ENCODE measurements at regions not wholly inside any gene's neighbourhood (a gene's known extent, or its start where the extent isn't known, plus 50 kb on each side); places are given as distances from the start of the nearest gene placed in this dataset.

DNA sequence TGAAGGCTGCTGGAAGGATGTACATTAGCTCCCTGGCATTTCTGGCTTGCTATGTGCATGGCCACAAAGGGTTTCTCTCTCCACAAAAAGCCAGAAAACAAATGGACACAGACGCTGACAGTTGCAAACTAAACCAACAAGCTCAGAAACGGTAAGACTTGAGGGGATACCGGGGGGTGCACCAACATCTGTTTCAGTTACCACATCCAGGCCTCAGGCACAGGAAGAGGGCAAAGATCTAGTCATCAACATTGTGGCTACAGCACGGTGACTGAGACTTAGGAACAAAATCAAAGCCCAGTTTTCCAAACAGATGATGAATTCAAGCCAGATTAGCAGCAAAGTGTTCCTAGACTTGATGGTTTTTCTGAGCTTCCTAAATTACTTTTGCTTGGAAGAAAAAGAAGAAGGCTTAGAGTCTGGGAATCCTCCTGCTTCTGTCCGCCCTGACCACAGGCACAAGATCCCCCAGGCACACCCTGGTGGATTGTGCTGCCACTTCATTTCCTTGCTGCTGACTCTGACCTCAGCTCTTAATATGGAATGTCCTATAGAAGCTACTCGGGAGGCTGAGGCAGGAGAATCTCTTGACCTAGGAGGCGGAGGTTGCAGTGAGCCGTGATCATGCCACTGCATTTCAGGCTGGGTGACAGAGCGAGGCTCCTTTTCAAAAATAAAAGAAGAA, 54.2 kb upstream of the ADGRF1 start:
- H3K27me3 Mint-ChIP-seq (ENCODE audit: low read depth, unreplicated experiment) = no peaks in the 10 kb centered on the region
- no peak for FAIRE-seq
- no peaks in the 10 kb centered on the region for H3K36me3 ChIP-seq (ENCODE audit: insufficient read depth, low read length)
- H3K27ac ChIP-seq (ENCODE audit: low read depth, low read length) = no peak overlapping the region
- no peaks in the 10 kb centered on the region for H3K9me3 Mint-ChIP-seq (ENCODE audit: unreplicated experiment)
- no peaks in the 10 kb centered on the region for H4K20me1 ChIP-seq (ENCODE audit: insufficient read depth, low read length)
- H3K4me3 ChIP-seq (ENCODE audit: insufficient read depth, low read depth, low read length) = no peak overlapping the region
- peaks cover 31% of the 10 kb centered on the region for H3K4me1 Mint-ChIP-seq (ENCODE audit: low read depth, unreplicated experiment)
- no peaks in the 10 kb centered on the region for H3K36me3 Mint-ChIP-seq (ENCODE audit: low read depth, unreplicated experiment)
- H3K4me2 ChIP-seq (ENCODE audit: low read length) = no peak overlapping the region
- TF ChIP-seq, protein P1, sequence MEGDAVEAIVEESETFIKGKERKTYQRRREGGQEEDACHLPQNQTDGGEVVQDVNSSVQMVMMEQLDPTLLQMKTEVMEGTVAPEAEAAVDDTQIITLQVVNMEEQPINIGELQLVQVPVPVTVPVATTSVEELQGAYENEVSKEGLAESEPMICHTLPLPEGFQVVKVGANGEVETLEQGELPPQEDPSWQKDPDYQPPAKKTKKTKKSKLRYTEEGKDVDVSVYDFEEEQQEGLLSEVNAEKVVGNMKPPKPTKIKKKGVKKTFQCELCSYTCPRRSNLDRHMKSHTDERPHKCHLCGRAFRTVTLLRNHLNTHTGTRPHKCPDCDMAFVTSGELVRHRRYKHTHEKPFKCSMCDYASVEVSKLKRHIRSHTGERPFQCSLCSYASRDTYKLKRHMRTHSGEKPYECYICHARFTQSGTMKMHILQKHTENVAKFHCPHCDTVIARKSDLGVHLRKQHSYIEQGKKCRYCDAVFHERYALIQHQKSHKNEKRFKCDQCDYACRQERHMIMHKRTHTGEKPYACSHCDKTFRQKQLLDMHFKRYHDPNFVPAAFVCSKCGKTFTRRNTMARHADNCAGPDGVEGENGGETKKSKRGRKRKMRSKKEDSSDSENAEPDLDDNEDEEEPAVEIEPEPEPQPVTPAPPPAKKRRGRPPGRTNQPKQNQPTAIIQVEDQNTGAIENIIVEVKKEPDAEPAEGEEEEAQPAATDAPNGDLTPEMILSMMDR (IDR thresholded peaks at IDR 0.05; ENCODE audit: insufficient read depth, low read depth, low read length) = no peak
- TF ChIP-seq EZH2 (IDR thresholded peaks at IDR 0.05; ENCODE audit: insufficient read depth, low read length) = no peak
- H3K4me1 ChIP-seq (ENCODE audit: insufficient read depth, low read length) = peaks cover 5% of the 10 kb centered on the region
- no peaks in the 10 kb centered on the region for H3K27me3 ChIP-seq (ENCODE audit: insufficient read depth, low read length)
- no peak overlapping the region for H3K4me3 Mint-ChIP-seq (ENCODE audit: unreplicated experiment)
- no peaks in the 10 kb centered on the region for H3K9me3 ChIP-seq (ENCODE audit: insufficient read depth, low read depth, low read length)
- peak overlapping the region; percentile 66 for H3K27ac Mint-ChIP-seq (ENCODE audit: unreplicated experiment)
- no peak overlapping the region for H3K9ac ChIP-seq (ENCODE audit: low read length)
- no peak for DNase-seq (ENCODE audit: low read depth)
- no peaks in the 10 kb centered on the region for H3K79me2 ChIP-seq (ENCODE audit: insufficient read depth, low read length)
- no peak overlapping the region for H2AFZ ChIP-seq (ENCODE audit: low read depth, low read length)

DNA sequence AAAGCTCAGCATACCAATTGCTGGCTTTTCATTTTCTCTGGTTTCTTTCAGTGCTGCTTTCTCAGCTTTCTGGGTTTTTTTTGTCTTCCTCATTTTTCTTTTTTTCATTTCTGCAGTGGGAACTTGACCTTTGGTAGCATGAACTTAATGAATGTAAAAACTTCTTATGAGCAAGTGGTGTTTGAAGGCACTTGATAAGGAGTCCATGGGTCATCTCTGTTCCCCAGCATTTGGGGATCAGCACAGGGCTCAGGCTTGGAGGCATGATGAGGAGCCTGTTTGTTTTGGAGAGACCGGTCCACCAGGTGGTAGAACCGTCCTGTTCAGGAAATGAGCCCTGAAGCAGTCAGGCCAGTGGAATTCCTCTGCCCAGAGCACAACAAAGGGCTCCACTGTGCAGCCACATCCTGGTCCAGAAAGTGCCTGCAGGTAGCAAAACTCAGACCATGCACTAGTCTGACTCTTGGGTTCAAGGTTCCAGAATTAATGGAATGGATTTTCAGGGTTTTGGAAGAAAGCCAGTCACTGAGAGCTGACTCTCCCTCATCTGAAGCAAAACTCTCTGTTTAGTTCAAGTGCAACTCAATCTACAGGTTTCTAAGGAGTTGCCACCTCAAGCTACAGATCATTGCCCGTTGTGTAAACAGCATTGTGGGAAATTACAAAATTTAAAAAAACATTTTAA, 52.3 kb upstream of the ADGRF1 start:
- Mint-ChIP-seq H3K36me3 (ENCODE audit: low read depth, unreplicated experiment) (no peaks in the 10 kb centered on the region), H3K4me1 (ENCODE audit: low read depth, unreplicated experiment) (peaks cover 31% of the 10 kb centered on the region), H3K9me3 (ENCODE audit: unreplicated experiment) (no peaks in the 10 kb centered on the region), H3K27me3 (ENCODE audit: low read depth, unreplicated experiment) (no peaks in the 10 kb centered on the region), H3K27ac (ENCODE audit: unreplicated experiment) (peak overlapping the region; percentile 41), H3K4me3 (ENCODE audit: unreplicated experiment) (no peak overlapping the region)
- FAIRE-seq = no peak
- peak; percentile 39 for DNase-seq (ENCODE audit: low read depth)
- no peaks in the 10 kb centered on the region for H3K79me2 ChIP-seq (ENCODE audit: insufficient read depth, low read length)
- H4K20me1 ChIP-seq (ENCODE audit: insufficient read depth, low read length) = no peaks in the 10 kb centered on the region
- peaks cover 5% of the 10 kb centered on the region for H3K4me1 ChIP-seq (ENCODE audit: insufficient read depth, low read length)
- no peak overlapping the region for H3K4me2 ChIP-seq (ENCODE audit: low read length)
- H3K9me3 ChIP-seq (ENCODE audit: insufficient read depth, low read depth, low read length) = no peaks in the 10 kb centered on the region
- no peak overlapping the region for H2AFZ ChIP-seq (ENCODE audit: low read depth, low read length)
- H3K27ac ChIP-seq (ENCODE audit: low read depth, low read length) = no peak overlapping the region
- no peak overlapping the region for H3K4me3 ChIP-seq (ENCODE audit: insufficient read depth, low read depth, low read length)
- no peak overlapping the region for H3K9ac ChIP-seq (ENCODE audit: low read length)
- no peak for TF ChIP-seq EZH2 (IDR thresholded peaks at IDR 0.05; ENCODE audit: insufficient read depth, low read length)
- TF ChIP-seq, protein P1 (IDR thresholded peaks at IDR 0.05; ENCODE audit: insufficient read depth, low read depth, low read length) = no peak
- no peaks in the 10 kb centered on the region for H3K27me3 ChIP-seq (ENCODE audit: insufficient read depth, low read length)
- no peaks in the 10 kb centered on the region for H3K36me3 ChIP-seq (ENCODE audit: insufficient read depth, low read length)

DNA sequence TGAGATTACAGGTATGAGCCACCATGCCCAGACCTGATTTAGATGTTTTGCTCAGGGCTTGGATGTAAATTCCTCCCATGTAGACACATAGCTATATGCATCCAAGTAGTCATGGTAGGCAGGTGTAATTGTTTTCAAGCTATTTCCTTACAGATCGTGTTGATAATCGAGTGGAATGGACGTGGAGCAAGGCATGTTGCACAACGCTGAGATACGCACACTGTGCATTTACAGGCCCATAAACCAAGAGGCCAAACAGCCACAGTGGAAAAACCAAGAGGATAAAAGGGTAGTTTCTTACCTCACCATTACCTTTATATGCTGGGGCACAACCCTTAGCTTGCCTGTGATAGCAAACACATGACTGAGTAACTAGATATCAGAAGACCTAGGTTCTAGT, 51.0 kb upstream of the ADGRF1 start:
- Histone ChIP-seq H3K27me3 (ENCODE audit: insufficient read depth, low read length) (no peaks in the 10 kb centered on the region), H3K79me2 (ENCODE audit: insufficient read depth, low read length) (no peaks in the 10 kb centered on the region), H4K20me1 (ENCODE audit: insufficient read depth, low read length) (no peaks in the 10 kb centered on the region), H3K9ac (ENCODE audit: low read length) (no peak overlapping the region), H3K4me3 (ENCODE audit: insufficient read depth, low read depth, low read length) (no peak overlapping the region), H3K4me2 (ENCODE audit: low read length) (no peak overlapping the region), H3K9me3 (ENCODE audit: insufficient read depth, low read depth, low read length) (no peaks in the 10 kb centered on the region), H2AFZ (ENCODE audit: low read depth, low read length) (no peak overlapping the region), H3K4me1 (ENCODE audit: insufficient read depth, low read length) (peaks cover 5% of the 10 kb centered on the region), H3K36me3 (ENCODE audit: insufficient read depth, low read length) (no peaks in the 10 kb centered on the region), H3K27ac (ENCODE audit: low read depth, low read length) (no peak overlapping the region)
- Mint-ChIP-seq H3K4me3 (ENCODE audit: unreplicated experiment) (no peak overlapping the region), H3K36me3 (ENCODE audit: low read depth, unreplicated experiment) (no peaks in the 10 kb centered on the region), H3K4me1 (ENCODE audit: low read depth, unreplicated experiment) (peaks cover 31% of the 10 kb centered on the region), H3K9me3 (ENCODE audit: unreplicated experiment) (no peaks in the 10 kb centered on the region), H3K27ac (ENCODE audit: unreplicated experiment) (no peak overlapping the region), H3K27me3 (ENCODE audit: low read depth, unreplicated experiment) (no peaks in the 10 kb centered on the region)
- DNase-seq (ENCODE audit: low read depth) (no peak), FAIRE-seq (no peak)
- TF ChIP-seq, protein P1 (IDR thresholded peaks at IDR 0.05; ENCODE audit: insufficient read depth, low read depth, low read length) = no peak
- TF ChIP-seq EZH2 (IDR thresholded peaks at IDR 0.05; ENCODE audit: insufficient read depth, low read length) = no peak

Measured in astrocyte (in vitro differentiated cells and primary cell).